BLaER1 (cell line): ENCODE measurements at regions not wholly inside any gene's neighbourhood (a gene's known extent, or its start where the extent isn't known, plus 50 kb on each side); places are given as distances from the start of the nearest gene placed in this dataset.
A peak's percentile ranks its signal among the peaks of the same experiment; 100 is the strongest.

Experiments used
- H3K27ac ChIP-seq: shearing (Covaris generic); formaldehyde crosslinking; 2 replicates; pipeline ENCODE4 v1.8.1; 2022
- H3K27me3 ChIP-seq: shearing (Covaris generic); formaldehyde crosslinking; 2 replicates; pipeline ENCODE4 v1.8.1; 2022
- H3K36me3 ChIP-seq: shearing (Covaris generic); formaldehyde crosslinking; 2 replicates; pipeline ENCODE4 v1.8.1; 2022
- H3K4me1 ChIP-seq: shearing (Covaris generic); formaldehyde crosslinking; 2 replicates; pipeline ENCODE4 v1.8.1; 2022
- H3K4me2 ChIP-seq: shearing (Covaris generic); formaldehyde crosslinking; 2 replicates; pipeline ENCODE4 v1.8.1; 2022
- H3K4me3 ChIP-seq: shearing (Covaris generic); formaldehyde crosslinking; 2 replicates; pipeline ENCODE4 v1.8.1; 2022
- H3K9ac ChIP-seq: shearing (Covaris generic); formaldehyde crosslinking; 2 replicates; pipeline ENCODE4 v1.8.1; 2022
- H3K9me3 ChIP-seq: shearing (Covaris generic); formaldehyde crosslinking; 2 replicates; pipeline ENCODE4 v1.8.1; 2022
- H4K20me1 ChIP-seq: shearing (Covaris generic); formaldehyde crosslinking; 2 replicates; pipeline ENCODE4 v1.8.1; 2022
- Cebpa-rat ChIP-seq: shearing (Covaris generic); IDR thresholded peaks from 2 replicates; pipeline ENCODE4 v1.8.1; 2022

- no peak overlapping the region for H3K27ac ChIP-seq
These were observed 487.4 kb downstream of the PDCD6IP start for GRCh38 chr3:34285827-34286188.

GRCh38 chr3:34292605-34293300, 494.3 kb downstream of the PDCD6IP start:
- TF ChIP-seq Cebpa-rat, result no peak
- no peaks in the 10 kb centered on the region for H4K20me1 ChIP-seq
- H3K9ac ChIP-seq, result no peak overlapping the region
- H3K4me2 ChIP-seq, result no peak overlapping the region
- H3K27me3 ChIP-seq, result no peaks in the 10 kb centered on the region
- peaks cover 12% of the 10 kb centered on the region; the same call in 1 of the 2 replicates for H3K4me1 ChIP-seq
- H3K27ac ChIP-seq, result no peak overlapping the region
- H3K9me3 ChIP-seq, result no peaks in the 10 kb centered on the region
- H3K36me3 ChIP-seq, result no peaks in the 10 kb centered on the region
- no peak overlapping the region for H3K4me3 ChIP-seq

More at GRCh38 chr3:34285827-34286188, 487.4 kb downstream of the PDCD6IP start:
- Histone ChIP-seq H4K20me1 (no peaks in the 10 kb centered on the region), H3K9ac (no peak overlapping the region), H3K4me1 (peaks cover 12% of the 10 kb centered on the region; the same call in 1 of the 2 replicates), H3K9me3 (no peaks in the 10 kb centered on the region), H3K36me3 (no peaks in the 10 kb centered on the region), H3K4me2 (no peak overlapping the region), H3K4me3 (no peak overlapping the region), H3K27me3 (no peaks in the 10 kb centered on the region)
- no peak for TF ChIP-seq Cebpa-rat

- Histone ChIP-seq H3K4me3 (no peak overlapping the region), H4K20me1 (no peaks in the 10 kb centered on the region), H3K4me2 (no peak overlapping the region), H3K9ac (no peak overlapping the region), H3K27ac (no peak overlapping the region), H3K4me1 (peaks cover 8% of the 10 kb centered on the region; the same call in 1 of the 2 replicates), H3K27me3 (no peaks in the 10 kb centered on the region), H3K9me3 (no peaks in the 10 kb centered on the region), H3K36me3 (no peaks in the 10 kb centered on the region)
- no peak for TF ChIP-seq Cebpa-rat
These were observed 495.8 kb downstream of the PDCD6IP start for GRCh38 chr3:34294240-34294639.

- H3K9me3 ChIP-seq, result no peaks in the 10 kb centered on the region
- no peaks in the 10 kb centered on the region for H3K4me1 ChIP-seq
- no peaks in the 10 kb centered on the region for H4K20me1 ChIP-seq
- no peak overlapping the region for H3K4me2 ChIP-seq
- no peak overlapping the region for H3K27ac ChIP-seq
- H3K36me3 ChIP-seq, result no peaks in the 10 kb centered on the region
- TF ChIP-seq Cebpa-rat, result no peak
- H3K4me3 ChIP-seq, result no peak overlapping the region
- no peaks in the 10 kb centered on the region for H3K27me3 ChIP-seq
- H3K9ac ChIP-seq, result no peak overlapping the region
These were observed 498.4 kb downstream of the PDCD6IP start for GRCh38 chr3:34296796-34297195.

GRCh38 chr3:34298653-34299052, 500.2 kb downstream of the PDCD6IP start:
- Histone ChIP-seq H3K4me3 (no peak overlapping the region), H3K9ac (no peak overlapping the region)

GRCh38 chr3:34300621-34301020, 502.2 kb downstream of the PDCD6IP start:
- Histone ChIP-seq H3K4me3 (no peak overlapping the region), H3K9me3 (no peaks in the 10 kb centered on the region), H3K27me3 (no peaks in the 10 kb centered on the region), H3K9ac (no peak overlapping the region), H4K20me1 (no peaks in the 10 kb centered on the region), H3K4me1 (peaks cover 10% of the 10 kb centered on the region), H3K4me2 (no peak overlapping the region), H3K27ac (no peak overlapping the region), H3K36me3 (no peaks in the 10 kb centered on the region)
- TF ChIP-seq Cebpa-rat, result no peak

More at GRCh38 chr3:34298653-34299052, 500.2 kb downstream of the PDCD6IP start:
- Histone ChIP-seq H3K36me3 (no peaks in the 10 kb centered on the region), H4K20me1 (no peaks in the 10 kb centered on the region), H3K27me3 (no peaks in the 10 kb centered on the region), H3K27ac (no peak overlapping the region), H3K4me2 (no peak overlapping the region), H3K4me1 (no peaks in the 10 kb centered on the region), H3K9me3 (no peaks in the 10 kb centered on the region)
- TF ChIP-seq Cebpa-rat, result no peak

- TF ChIP-seq Cebpa-rat, result no peak
- no peaks in the 10 kb centered on the region for H3K27me3 ChIP-seq
- no peaks in the 10 kb centered on the region for H3K36me3 ChIP-seq
- no peak overlapping the region for H3K4me3 ChIP-seq
- H4K20me1 ChIP-seq, result no peaks in the 10 kb centered on the region
- no peak overlapping the region for H3K4me2 ChIP-seq
- H3K4me1 ChIP-seq, result peaks cover 11% of the 10 kb centered on the region
- no peak overlapping the region for H3K9ac ChIP-seq
- no peaks in the 10 kb centered on the region for H3K9me3 ChIP-seq
- no peak overlapping the region for H3K27ac ChIP-seq
These were observed 502.9 kb downstream of the PDCD6IP start for GRCh38 chr3:34301313-34301712.

- no peak for TF ChIP-seq Cebpa-rat
- peaks cover 14% of the 10 kb centered on the region for H3K9me3 ChIP-seq
- H3K4me2 ChIP-seq, result peak overlapping the region; percentile 51
- H3K4me3 ChIP-seq, result no peak overlapping the region
- no peak overlapping the region for H3K9ac ChIP-seq
- no peak overlapping the region for H3K27ac ChIP-seq
- peaks cover 11% of the 10 kb centered on the region for H3K4me1 ChIP-seq
- H3K27me3 ChIP-seq, result no peaks in the 10 kb centered on the region
- H3K36me3 ChIP-seq, result no peaks in the 10 kb centered on the region
- no peaks in the 10 kb centered on the region for H4K20me1 ChIP-seq
These were observed 506.8 kb downstream of the PDCD6IP start for GRCh38 chr3:34305266-34305665.

- no peak overlapping the region for H3K4me3 ChIP-seq
- H3K27me3 ChIP-seq, result no peaks in the 10 kb centered on the region
- no peak for TF ChIP-seq Cebpa-rat
- H3K27ac ChIP-seq, result no peak overlapping the region
- H3K36me3 ChIP-seq, result no peaks in the 10 kb centered on the region
- no peaks in the 10 kb centered on the region for H4K20me1 ChIP-seq
- no peak overlapping the region for H3K9ac ChIP-seq
- H3K4me2 ChIP-seq, result no peak overlapping the region
- peaks cover 19% of the 10 kb centered on the region for H3K9me3 ChIP-seq
- no peaks in the 10 kb centered on the region for H3K4me1 ChIP-seq
These were observed 514.3 kb downstream of the PDCD6IP start for GRCh38 chr3:34312684-34313083.

GRCh38 chr3:34319881-34320280, 521.5 kb downstream of the PDCD6IP start:
- Histone ChIP-seq H3K4me2 (no peak overlapping the region), H3K27me3 (no peaks in the 10 kb centered on the region), H4K20me1 (no peaks in the 10 kb centered on the region), H3K4me1 (no peaks in the 10 kb centered on the region), H3K27ac (no peak overlapping the region), H3K9ac (no peak overlapping the region), H3K9me3 (peaks cover 9% of the 10 kb centered on the region), H3K36me3 (no peaks in the 10 kb centered on the region), H3K4me3 (no peak overlapping the region)
- TF ChIP-seq Cebpa-rat, result no peak
